GM18505 (cell line): ENCODE measurements at regions not wholly inside any gene's neighbourhood (a gene's known extent, or its start where the extent isn't known, plus 50 kb on each side); places are given as distances from the start of the nearest gene placed in this dataset.

ENCODE experiments used
- ATAC-seq: cut with Tn5 transposase; IDR thresholded peaks from one replicate; pipeline ENCODE4 v1.9.1; 2021; ENCODE audit not compliant: unreplicated experiment
- POLR2A ChIP-seq: IDR thresholded peaks from 4 replicates; pipeline ENCODE4 v1.6.1; 2011; ENCODE audit warnings: borderline replicate concordance; ENCODE audit not compliant: insufficient read depth, insufficient read length; ENCODE audit errors: extremely low read depth

GRCh38 chr5:124302533-124302932, 443.9 kb downstream of the ZNF608 start:
- no peak for ATAC-seq
- TF ChIP-seq POLR2A, result no peak

- no peak for ATAC-seq
- no peak for TF ChIP-seq POLR2A
These were observed 444.6 kb downstream of the ZNF608 start for GRCh38 chr5:124301850-124302249.

- TF ChIP-seq POLR2A, result no peak
- no peak for ATAC-seq
These were observed 445.4 kb downstream of the ZNF608 start for GRCh38 chr5:124300815-124301621.

- ATAC-seq, result no peak
These were observed 448.6 kb downstream of the ZNF608 start for GRCh38 chr5:124297826-124298225.

GRCh38 chr5:124292322-124292855, 454.1 kb downstream of the ZNF608 start:
- no peak for TF ChIP-seq POLR2A
- ATAC-seq, result no peak

More at GRCh38 chr5:124297826-124298225, 448.6 kb downstream of the ZNF608 start:
- no peak for TF ChIP-seq POLR2A

- no peak for ATAC-seq
- no peak for TF ChIP-seq POLR2A
These were observed 456.7 kb downstream of the ZNF608 start for GRCh38 chr5:124289641-124290311.

- TF ChIP-seq POLR2A, result no peak
- ATAC-seq, result no peak
These were observed 457.3 kb downstream of the ZNF608 start for GRCh38 chr5:124289130-124289529.

GRCh38 chr5:124287813-124288212, 458.6 kb downstream of the ZNF608 start:
- ATAC-seq, result no peak
- TF ChIP-seq POLR2A, result no peak

GRCh38 chr5:124285733-124286132, 460.7 kb downstream of the ZNF608 start:
- no peak for TF ChIP-seq POLR2A
- no peak for ATAC-seq

GRCh38 chr5:124285071-124285470, 461.4 kb downstream of the ZNF608 start:
- no peak for ATAC-seq
- no peak for TF ChIP-seq POLR2A

- no peak for ATAC-seq
- TF ChIP-seq POLR2A, result no peak
These were observed 463.4 kb downstream of the ZNF608 start for GRCh38 chr5:124283031-124283430.

GRCh38 chr5:124280079-124280478, 466.4 kb downstream of the ZNF608 start:
- ATAC-seq, result no peak
- no peak for TF ChIP-seq POLR2A

- ATAC-seq, result no peak
- no peak for TF ChIP-seq POLR2A
These were observed 467.1 kb downstream of the ZNF608 start for GRCh38 chr5:124279146-124279876.

GRCh38 chr5:124278636-124279035, 467.8 kb downstream of the ZNF608 start:
- no peak for TF ChIP-seq POLR2A
- ATAC-seq, result no peak
